Retinal pigment epithelial cell (primary cell): ENCODE measurements at regions not wholly inside any gene's neighbourhood (a gene's known extent, or its start where the extent isn't known, plus 50 kb on each side); places are given as distances from the start of the nearest gene placed in this dataset.

Experiments used
- DNase-seq: peaks from one replicate; pipeline ENCODE4 v3.0.0-alpha.2; 2010; ENCODE audit warnings: low read depth
- H3K4me3 ChIP-seq: 2 replicates; pipeline ENCODE4 v1.5.1; 2011; ENCODE audit warnings: mild to moderate bottlenecking, low read length, control low read depth, moderate library complexity
- CTCF ChIP-seq: conservative IDR thresholded peaks from 2 replicates; pipeline ENCODE4 v1.5.1; 2011; ENCODE audit warnings: low read depth, low read length, control low read depth, inconsistent platforms

GRCh38 chr3:44125882-44126281, 115.8 kb upstream of the TOPAZ1 start:
- H3K4me3 ChIP-seq, result no peak overlapping the region
- DNase-seq, result no peak
- no peak for TF ChIP-seq CTCF

- no peak for DNase-seq
- no peak overlapping the region for H3K4me3 ChIP-seq
- TF ChIP-seq CTCF, result no peak
Observed at GRCh38 chr3:44128057-44128775, 113.5 kb upstream of the TOPAZ1 start.

- no peak overlapping the region for H3K4me3 ChIP-seq
- no peak for DNase-seq
Observed at GRCh38 chr3:44130249-44130648, 111.4 kb upstream of the TOPAZ1 start.

GRCh38 chr3:44132061-44132460, 109.6 kb upstream of the TOPAZ1 start:
- no peak for TF ChIP-seq CTCF
- no peak for DNase-seq
- H3K4me3 ChIP-seq, result no peak overlapping the region

More at GRCh38 chr3:44130249-44130648, 111.4 kb upstream of the TOPAZ1 start:
- TF ChIP-seq CTCF, result no peak

- no peak for DNase-seq
- TF ChIP-seq CTCF, result no peak
- H3K4me3 ChIP-seq, result no peak overlapping the region
Observed at GRCh38 chr3:44132593-44132992, 109.1 kb upstream of the TOPAZ1 start.

GRCh38 chr3:44136421-44136820, 105.3 kb upstream of the TOPAZ1 start:
- TF ChIP-seq CTCF, result no peak
- no peak for DNase-seq
- no peak overlapping the region for H3K4me3 ChIP-seq

- TF ChIP-seq CTCF, result no peak
- no peak for DNase-seq
- no peak overlapping the region for H3K4me3 ChIP-seq
Observed at GRCh38 chr3:44146073-44146472, 95.6 kb upstream of the TOPAZ1 start.
